Loucy (cell line): ENCODE measurements at regions not wholly inside any gene's neighbourhood (a gene's known extent, or its start where the extent isn't known, plus 50 kb on each side); places are given as distances from the start of the nearest gene placed in this dataset.

Experiments used
- EZH2phosphoT487 ChIP-seq: fragments of 200-600 bp; IDR thresholded peaks from 2 replicates; pipeline ENCODE4 v1.6.1; 2018; ENCODE audit warnings: antibody characterized with exemption, mild to moderate bottlenecking, moderate library complexity, borderline replicate concordance
- TF ChIP-seq, protein P1 (sequence below): fragments of 200-600 bp; sonication (generic); conservative IDR thresholded peaks from 2 replicates; pipeline ENCODE4 v1.5.1; 2014; ENCODE audit warnings: mild to moderate bottlenecking, antibody characterized with exemption, low read length

GRCh38 chr2:120660771-120661459 lies 74.8 kb upstream of the GLI2 start:
- TF ChIP-seq, protein P1, sequence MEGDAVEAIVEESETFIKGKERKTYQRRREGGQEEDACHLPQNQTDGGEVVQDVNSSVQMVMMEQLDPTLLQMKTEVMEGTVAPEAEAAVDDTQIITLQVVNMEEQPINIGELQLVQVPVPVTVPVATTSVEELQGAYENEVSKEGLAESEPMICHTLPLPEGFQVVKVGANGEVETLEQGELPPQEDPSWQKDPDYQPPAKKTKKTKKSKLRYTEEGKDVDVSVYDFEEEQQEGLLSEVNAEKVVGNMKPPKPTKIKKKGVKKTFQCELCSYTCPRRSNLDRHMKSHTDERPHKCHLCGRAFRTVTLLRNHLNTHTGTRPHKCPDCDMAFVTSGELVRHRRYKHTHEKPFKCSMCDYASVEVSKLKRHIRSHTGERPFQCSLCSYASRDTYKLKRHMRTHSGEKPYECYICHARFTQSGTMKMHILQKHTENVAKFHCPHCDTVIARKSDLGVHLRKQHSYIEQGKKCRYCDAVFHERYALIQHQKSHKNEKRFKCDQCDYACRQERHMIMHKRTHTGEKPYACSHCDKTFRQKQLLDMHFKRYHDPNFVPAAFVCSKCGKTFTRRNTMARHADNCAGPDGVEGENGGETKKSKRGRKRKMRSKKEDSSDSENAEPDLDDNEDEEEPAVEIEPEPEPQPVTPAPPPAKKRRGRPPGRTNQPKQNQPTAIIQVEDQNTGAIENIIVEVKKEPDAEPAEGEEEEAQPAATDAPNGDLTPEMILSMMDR = no peak
- no peak for TF ChIP-seq EZH2phosphoT487
